Tongue (tissue), 2 donors: ENCODE measurements at regions not wholly inside any gene's neighbourhood (a gene's known extent, or its start where the extent isn't known, plus 50 kb on each side); places are given as distances from the start of the nearest gene placed in this dataset. TPM values are rescaled to one million over a fixed set of nuclear protein-coding genes. Genes with fewer than 3 reads are reported as not detected.
A peak's percentile ranks its signal among the peaks of the same experiment; 100 is the strongest.

Experiments used
- DNase-seq: peaks from one replicate; pipeline ENCODE4 v3.0.0-alpha.2; 2015
- small RNA-seq: library from RNA; depleted of rRNA; stranded (forward); fragments of <200 nt; gene quantifications from one replicate; pipeline ENCODE3, GENCODE V24; 2014; ENCODE audit warnings: low replicate concordance

DNA sequence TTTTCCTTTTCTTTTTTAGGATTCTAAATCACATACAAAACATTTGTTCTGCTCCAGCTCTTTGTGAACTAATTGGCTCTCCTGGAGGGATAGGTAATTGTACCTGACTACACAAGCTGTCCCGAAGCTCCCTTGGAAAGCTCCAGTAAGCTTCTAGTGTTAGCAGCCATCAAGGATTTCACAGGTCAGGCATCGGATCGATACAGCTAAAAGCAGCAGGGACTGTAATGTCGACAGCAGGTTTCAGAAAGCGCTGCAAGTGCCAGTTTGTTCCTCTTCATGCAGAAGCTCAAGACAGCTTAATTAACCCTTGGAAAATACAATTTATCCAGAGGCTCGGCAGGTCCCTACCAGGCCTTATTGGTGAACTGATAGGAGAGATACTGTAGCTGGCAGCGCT lies 87.2 kb upstream of the VRK2 start:
- no peak for DNase-seq

DNA sequence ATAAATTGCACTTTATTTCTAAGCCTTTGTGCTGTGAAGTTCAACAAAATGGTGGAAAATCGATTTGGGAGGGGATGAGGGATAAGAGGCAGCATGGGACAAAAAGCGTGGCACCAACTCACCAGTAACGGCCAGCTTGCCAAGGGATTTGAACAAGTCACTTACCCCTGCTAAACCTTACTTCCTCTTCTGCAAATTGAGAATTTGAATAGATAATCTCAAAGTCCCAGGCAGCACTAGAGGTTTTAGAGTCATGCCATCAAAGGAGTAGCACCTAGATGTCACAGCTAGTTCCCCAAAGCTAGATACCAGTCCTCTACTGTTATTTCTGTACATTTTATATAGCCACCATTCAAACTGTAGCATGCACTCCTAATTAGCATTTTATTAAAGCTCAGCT lies 83.7 kb upstream of the VRK2 start:
- no peak for DNase-seq

DNA sequence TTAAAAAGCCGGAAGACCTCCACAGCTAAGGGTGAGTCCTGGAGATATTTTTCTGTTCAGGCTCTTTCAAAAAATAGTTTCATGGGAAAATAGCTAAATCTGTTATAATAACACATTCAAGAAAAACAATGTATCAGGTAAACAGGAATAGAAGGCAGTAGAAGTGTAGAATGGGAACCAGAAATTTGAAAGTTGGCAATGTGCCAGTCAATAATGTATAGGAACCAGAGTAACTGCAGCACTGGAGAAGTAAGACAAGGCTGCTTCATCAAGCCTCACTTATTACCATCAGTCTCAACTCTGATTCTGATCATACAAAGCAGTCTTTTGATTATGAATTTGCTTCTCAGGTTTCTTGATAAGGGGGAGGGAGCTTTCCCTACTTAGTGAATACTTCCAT lies 81.4 kb upstream of the VRK2 start:
- peak; percentile 1 for DNase-seq

DNA sequence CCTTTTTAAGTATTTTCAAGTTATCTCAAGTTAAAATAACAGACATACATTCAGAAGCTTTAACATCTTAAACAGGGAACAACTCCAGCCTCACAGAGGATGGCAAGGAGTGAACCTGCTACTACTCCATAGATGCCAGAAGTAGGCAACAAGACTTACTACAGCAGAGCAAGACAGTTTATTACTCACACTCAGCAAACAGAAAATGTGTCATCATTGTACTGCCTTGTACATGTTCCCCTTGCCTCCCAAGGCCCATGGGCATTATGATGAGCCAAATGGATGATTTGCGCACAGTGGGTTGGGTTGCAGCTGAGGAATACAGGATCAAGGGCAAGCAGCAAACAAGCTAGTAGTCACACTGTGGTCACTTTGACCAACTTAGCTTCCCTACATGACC lies 80.6 kb upstream of the VRK2 start:
- DNase-seq: no peak

- DNase-seq: no peak
These were observed 72.9 kb upstream of the VRK2 start for GRCh38 chr2:57973621-57974186.

GRCh38 chr2:57979158-57979557 lies 67.4 kb upstream of the VRK2 start:
- no peak for DNase-seq

- no peak for DNase-seq
These were observed 65.4 kb upstream of the VRK2 start for GRCh38 chr2:57981083-57981768.

GRCh38 chr2:57987835-57988573 lies 58.6 kb upstream of the VRK2 start:
- no peak for DNase-seq

DNA sequence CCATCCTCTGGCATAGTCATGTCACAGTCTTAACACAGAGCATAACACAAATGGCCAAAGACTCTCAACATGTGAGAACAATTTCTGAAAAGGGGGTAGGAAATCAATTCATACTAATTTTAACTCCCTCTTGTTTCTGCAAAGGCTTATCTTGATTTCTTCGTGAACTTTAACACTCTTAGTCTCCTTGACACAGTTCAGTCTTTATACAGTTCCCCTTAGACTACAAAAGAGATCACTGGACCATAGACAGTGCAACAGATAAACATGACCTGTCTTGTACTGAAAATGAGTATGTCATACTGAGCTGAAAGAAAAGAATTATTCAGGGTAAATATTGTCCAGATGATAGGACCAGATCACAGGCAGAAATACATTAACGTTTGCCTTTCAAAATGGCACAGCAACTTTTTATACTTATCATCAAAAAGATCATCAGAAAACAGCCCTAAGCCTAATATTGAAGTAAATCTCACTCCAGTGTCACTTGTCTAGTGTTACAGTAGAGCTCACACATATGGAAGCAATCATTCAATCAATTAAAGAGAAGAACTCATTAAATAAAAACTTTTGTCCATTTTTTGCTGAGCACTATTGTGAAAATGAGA lies 56.4 kb upstream of the VRK2 start:
- no peak for DNase-seq

Small RNA genes lying in the stretch of these regions (small RNA-seq; reads per million reads assigned to genes)
- not detected for gene PPIAP63
- not detected for gene RF00592
